GM21528 (cell line): ENCODE measurements at regions not wholly inside any gene's neighbourhood (a gene's known extent, or its start where the extent isn't known, plus 50 kb on each side); places are given as distances from the start of the nearest gene placed in this dataset.

ENCODE experiments used
- ATAC-seq: cut with Tn5 transposase; IDR thresholded peaks from one replicate; pipeline ENCODE4 v1.9.1; 2021; ENCODE audit warnings: mild to moderate bottlenecking, moderate library complexity; ENCODE audit not compliant: unreplicated experiment, low FRiP score

GRCh38 chr13:72258340-72258981 is 391.5 kb upstream of the DACH1 start:
- no peak for ATAC-seq

DNA sequence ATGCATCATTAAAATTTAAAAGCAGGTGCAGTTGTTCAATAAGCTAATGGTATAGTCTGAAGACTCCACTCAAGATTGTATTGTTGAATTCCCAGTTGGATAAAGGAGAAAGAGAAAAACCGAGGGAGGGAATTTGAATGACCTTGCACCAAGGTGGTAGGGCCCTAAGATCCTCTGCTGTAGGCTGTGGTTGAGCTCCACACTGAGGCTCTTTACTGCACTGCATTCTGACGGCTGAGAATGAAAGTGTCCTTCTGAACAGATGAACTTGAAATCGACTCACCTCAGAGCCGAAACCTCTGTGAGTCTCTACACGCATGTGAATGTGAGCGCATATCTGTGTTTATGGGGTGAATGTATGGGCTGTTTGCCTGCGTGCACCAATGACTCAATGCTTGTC is 388.9 kb upstream of the DACH1 start:
- no peak for ATAC-seq

GRCh38 chr13:72253754-72254153 is 386.8 kb upstream of the DACH1 start:
- ATAC-seq, result no peak

- no peak for ATAC-seq
Observed at GRCh38 chr13:72246396-72246795, 379.4 kb upstream of the DACH1 start.

GRCh38 chr13:72244788-72245187 is 377.8 kb upstream of the DACH1 start:
- ATAC-seq, result no peak

- no peak for ATAC-seq
Observed at GRCh38 chr13:72230131-72230530, 363.1 kb upstream of the DACH1 start.

DNA sequence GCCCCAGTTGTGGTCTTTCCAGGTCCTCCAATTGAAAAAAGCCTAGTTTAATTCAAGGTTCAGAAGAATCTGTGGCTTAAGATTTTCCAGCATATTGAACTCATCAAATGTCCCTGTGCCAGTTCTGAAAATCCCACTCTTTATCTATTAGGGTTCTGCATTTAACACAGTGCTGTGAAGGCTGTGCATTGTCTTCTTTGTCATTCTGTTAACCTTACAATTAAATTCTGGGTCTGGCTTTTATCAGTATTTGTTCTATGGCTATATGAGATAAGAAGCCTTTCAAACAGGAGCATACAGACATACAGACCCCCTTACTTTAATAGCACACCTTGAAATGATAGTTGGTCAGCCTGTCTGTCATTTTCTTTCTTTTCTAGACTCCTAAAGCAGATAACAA is 362.1 kb upstream of the DACH1 start:
- ATAC-seq, result no peak

- ATAC-seq, result no peak
Observed at GRCh38 chr13:72221276-72221962, 354.4 kb upstream of the DACH1 start.

DNA sequence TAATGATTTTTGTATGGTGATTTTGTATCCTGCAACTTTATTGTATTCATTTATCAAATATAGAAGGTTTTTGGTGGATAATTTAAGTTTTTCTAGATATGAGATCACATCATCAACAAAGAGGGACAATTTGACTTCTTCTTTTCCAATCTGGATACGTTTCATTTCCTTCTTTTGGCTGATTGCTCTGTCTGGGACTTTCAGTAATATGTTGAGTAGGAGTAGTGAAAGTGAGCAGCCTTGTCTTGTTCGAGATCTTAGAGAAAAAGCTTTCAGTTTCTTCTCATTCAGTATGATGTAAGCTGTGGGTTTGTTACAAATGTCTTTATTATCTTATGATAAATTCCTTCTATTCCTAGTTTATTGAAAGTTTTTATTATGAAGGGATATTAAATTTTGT is 352.0 kb upstream of the DACH1 start:
- no peak for ATAC-seq

GRCh38 chr13:72217142-72217541 is 350.1 kb upstream of the DACH1 start:
- ATAC-seq, result no peak

DNA sequence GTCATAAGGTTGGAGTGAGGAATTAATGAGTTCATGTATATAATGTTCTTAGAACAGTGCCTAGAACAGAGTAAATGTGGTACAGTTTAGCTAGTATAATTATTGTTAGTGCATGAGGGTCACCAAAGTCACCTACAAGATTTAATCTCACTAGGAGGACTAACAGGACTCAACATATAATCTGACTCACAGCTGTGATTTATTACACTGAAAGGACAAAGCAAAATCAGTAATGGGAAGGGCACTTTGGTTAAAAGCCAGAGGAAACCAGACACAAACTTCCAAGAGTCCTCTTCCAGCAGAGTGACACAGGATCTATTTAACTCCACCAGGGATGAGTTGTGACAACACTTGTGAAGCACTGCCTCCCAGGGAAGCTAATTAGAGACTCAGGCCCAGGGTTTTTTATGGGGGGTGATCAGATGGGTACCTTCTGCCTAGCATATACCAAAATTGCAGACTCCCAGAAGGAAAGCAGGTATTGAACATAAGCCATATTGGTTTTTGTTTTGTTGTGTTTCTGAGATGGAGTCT is 341.2 kb upstream of the DACH1 start:
- ATAC-seq, result no peak

DNA sequence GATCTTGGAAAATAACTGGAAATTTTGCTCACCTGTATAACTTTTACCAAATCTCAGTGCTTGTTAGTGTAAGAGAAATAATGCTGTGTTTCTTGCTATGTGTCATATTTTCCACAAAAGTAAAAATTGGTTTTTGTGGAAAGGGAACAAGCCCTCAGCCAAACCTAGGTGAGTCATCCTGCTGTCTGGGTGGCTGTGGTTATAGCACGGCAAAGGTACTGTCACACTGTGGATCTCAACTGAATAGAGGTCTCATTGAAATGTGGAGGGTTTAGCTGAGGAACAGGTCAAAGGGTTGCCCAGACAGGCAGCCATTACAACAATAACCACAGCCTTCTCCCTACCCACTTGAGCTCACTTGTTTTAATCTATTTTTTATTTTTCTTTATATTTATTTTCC is 338.8 kb upstream of the DACH1 start:
- ATAC-seq, result no peak

GRCh38 chr13:72204291-72204690 is 337.3 kb upstream of the DACH1 start:
- no peak for ATAC-seq

DNA sequence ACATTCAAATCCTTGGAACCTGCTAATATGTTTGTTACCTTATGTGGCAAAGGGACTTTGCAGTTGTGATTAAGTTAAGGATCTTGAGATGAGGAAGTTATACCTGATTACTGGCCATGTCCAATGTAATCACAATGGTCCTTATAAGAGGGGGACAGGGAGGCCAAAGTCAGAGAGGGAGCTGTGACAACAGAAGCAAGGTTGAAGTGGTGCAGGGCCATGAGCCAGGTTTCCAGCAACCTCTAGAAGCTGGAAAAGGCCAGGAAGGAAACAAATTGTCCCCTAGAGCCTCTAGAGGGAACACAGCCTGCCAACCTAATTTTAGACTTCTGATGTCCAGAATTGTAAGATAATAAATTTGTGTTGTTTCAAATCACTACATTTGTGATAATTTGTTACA is 334.7 kb upstream of the DACH1 start:
- no peak for ATAC-seq

GRCh38 chr13:72199640-72200039 is 332.6 kb upstream of the DACH1 start:
- no peak for ATAC-seq

GRCh38 chr13:72198967-72199560 is 332.1 kb upstream of the DACH1 start:
- ATAC-seq, result no peak

- ATAC-seq, result no peak
Observed at GRCh38 chr13:72198042-72198441, 331.0 kb upstream of the DACH1 start.

DNA sequence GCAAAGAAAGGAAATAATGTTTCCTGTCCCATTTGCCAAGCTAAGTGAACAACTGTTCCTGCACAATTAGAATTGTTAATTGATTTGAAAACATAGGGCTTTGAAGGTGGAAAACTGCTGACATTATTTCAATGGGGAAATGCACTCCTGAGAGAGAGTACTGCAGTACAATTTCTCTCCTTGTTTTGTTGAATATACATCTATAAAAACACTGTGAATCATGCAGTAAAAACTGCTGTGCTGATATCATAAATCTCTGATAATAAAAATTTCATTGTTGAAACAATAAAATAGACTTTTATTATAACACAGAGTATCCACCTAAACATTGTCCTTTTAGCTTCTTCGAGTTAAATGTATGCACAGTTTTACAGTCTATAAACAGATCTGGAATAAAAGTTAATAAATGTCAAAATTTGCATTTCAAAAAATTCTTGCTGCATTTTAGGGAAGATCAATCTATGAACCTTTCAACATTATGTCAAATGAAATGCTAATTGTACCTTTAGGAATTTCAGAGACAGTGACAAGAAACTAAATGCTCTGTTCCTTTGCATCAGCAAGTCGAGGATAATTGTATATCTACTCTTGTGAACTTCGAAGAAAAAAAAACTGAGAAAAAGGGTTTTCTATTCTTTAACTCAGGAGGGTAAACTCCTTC is 328.2 kb upstream of the DACH1 start:
- no peak for ATAC-seq

- no peak for ATAC-seq
Observed at GRCh38 chr13:72194523-72194922, 327.5 kb upstream of the DACH1 start.

GRCh38 chr13:72186730-72187422 is 319.9 kb upstream of the DACH1 start:
- no peak for ATAC-seq

GRCh38 chr13:72185776-72186175 is 318.8 kb upstream of the DACH1 start:
- no peak for ATAC-seq
